Muscle of leg (tissue), 3 donors: ENCODE measurements at regions not wholly inside any gene's neighbourhood (a gene's known extent, or its start where the extent isn't known, plus 50 kb on each side); places are given as distances from the start of the nearest gene placed in this dataset.

Experiments
- DNase-seq: peaks from one replicate; pipeline ENCODE4 v3.0.0; 2013
- H3K27ac ChIP-seq: one replicate; pipeline ENCODE4 v1.5.1; 2013; ENCODE audit warnings: mild to moderate bottlenecking, low read length, control low read depth
- H3K27me3 ChIP-seq: one replicate; pipeline ENCODE4 v1.6.1; 2013; ENCODE audit warnings: low read length; ENCODE audit not compliant: control insufficient read depth, insufficient read depth
- H3K36me3 ChIP-seq: one replicate; pipeline ENCODE4 v1.6.1; 2013; ENCODE audit warnings: low read length; ENCODE audit not compliant: control insufficient read depth, insufficient read depth
- H3K4me1 ChIP-seq: one replicate; pipeline ENCODE4 v1.6.1; 2013; ENCODE audit warnings: low read length; ENCODE audit not compliant: control insufficient read depth, insufficient read depth
- H3K4me3 ChIP-seq: one replicate; pipeline ENCODE4 v1.5.1; 2013; ENCODE audit warnings: low read length, control low read depth
- H3K9me3 ChIP-seq: replicated peaks from 2 replicates; pipeline ENCODE4 v1.6.1; 2013; ENCODE audit warnings: low read depth, low read length; ENCODE audit not compliant: control insufficient read depth
- WGBS: methylation state at CpG from one replicate; pipeline ENCODE4 v1.1.5; 2013; ENCODE audit warnings: missing lambda C conversion rate; ENCODE audit not compliant: insufficient coverage; 5-methylcytosine and 5-hydroxymethylcytosine counted together

DNA sequence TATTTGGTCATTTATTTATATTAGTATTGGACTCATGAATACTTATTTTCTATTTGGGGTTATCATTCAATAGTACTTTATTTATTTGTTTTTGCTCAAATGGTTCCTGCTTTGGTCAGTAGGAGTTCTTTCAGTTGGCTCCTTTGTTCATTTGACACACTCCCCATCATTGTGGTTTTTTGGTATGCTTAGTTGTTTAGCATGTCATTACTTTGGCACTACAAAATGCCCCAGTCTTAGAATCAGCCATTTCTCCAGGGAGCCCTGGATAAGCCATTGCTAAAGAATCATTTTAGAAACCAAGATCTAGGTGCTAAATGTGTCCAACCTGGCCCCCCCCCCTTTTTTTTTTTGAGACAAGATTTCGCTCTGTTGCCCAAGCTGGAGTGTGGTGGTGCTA is 61.7 kb upstream of the MRPS6 start:
- Histone ChIP-seq H3K4me3 (no peak overlapping the region), H3K4me1 (no peaks in the 10 kb centered on the region), H3K27me3 (no peaks in the 10 kb centered on the region), H3K9me3 (no peaks in the 10 kb centered on the region), H3K36me3 (no peaks in the 10 kb centered on the region), H3K27ac (no peak overlapping the region)
- no peak for DNase-seq
- no CpG with 5 or more reads among the region's 1 CpG for WGBS

DNA sequence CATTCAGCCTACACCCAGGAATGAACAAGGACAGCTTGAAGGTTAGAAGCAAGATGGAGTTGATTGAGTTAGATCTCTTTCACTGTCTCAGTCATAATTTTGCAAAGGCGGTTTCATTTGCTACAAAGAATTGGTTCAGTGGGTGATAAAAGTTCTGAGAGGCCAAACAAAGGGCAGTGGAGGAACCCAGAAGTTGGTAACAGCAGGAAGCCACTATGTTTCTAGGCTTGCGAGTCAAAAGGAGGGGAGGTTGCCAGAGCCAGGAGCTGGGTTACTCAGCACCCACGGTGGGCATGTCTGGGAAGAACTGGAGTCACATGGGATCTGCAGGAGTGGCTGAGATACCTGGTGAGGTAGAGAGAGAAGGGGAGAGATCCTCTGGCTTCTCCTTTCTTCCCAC is 64.2 kb upstream of the MRPS6 start:
- Histone ChIP-seq H3K27ac (no peak overlapping the region), H3K36me3 (no peaks in the 10 kb centered on the region), H3K4me1 (no peaks in the 10 kb centered on the region), H3K4me3 (no peak overlapping the region), H3K27me3 (no peaks in the 10 kb centered on the region), H3K9me3 (no peaks in the 10 kb centered on the region)
- DNase-seq: no peak
- 90% methylated on average over 3 of the region's 3 CpGs for WGBS

DNA sequence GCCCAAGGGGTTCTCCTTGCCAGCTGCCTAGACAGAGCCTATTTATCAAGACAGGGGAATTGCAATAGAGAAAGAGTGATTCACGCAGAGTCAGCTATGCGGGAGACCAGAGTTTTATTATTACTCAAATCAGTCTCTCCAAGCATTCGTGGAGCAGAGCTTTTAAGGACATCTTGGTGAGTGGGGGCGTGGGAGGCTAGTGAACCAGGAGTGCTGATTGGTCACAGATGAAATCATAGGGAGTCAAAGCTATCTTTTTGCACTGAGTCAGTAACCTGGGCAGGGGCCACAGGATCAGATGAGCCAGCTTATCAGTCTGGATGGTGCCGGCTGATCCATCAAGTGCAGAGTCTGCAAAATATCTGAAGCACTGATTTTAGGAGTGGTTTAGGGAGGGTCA is 64.8 kb upstream of the MRPS6 start:
- H3K27ac ChIP-seq: no peak overlapping the region
- no peaks in the 10 kb centered on the region for H3K27me3 ChIP-seq
- DNase-seq: no peak
- H3K4me3 ChIP-seq: no peak overlapping the region
- WGBS: 81% methylated on average over 2 of the region's 5 CpGs
- H3K9me3 ChIP-seq: no peaks in the 10 kb centered on the region
- no peaks in the 10 kb centered on the region for H3K4me1 ChIP-seq
- no peaks in the 10 kb centered on the region for H3K36me3 ChIP-seq

- no CpG with 5 or more reads among the region's 6 CpGs for WGBS
- no peak for DNase-seq
- no peak overlapping the region for H3K27ac ChIP-seq
- H3K4me3 ChIP-seq: no peak overlapping the region
- H3K36me3 ChIP-seq: no peaks in the 10 kb centered on the region
- H3K9me3 ChIP-seq: no peaks in the 10 kb centered on the region
- no peaks in the 10 kb centered on the region for H3K27me3 ChIP-seq
- no peaks in the 10 kb centered on the region for H3K4me1 ChIP-seq
Measured at GRCh38 chr21:34006611-34007168, 66.7 kb upstream of the MRPS6 start.

GRCh38 chr21:34004974-34005373 is 68.4 kb upstream of the MRPS6 start:
- 54% methylated on average over 2 of the region's 5 CpGs for WGBS
- Histone ChIP-seq H3K36me3 (no peaks in the 10 kb centered on the region), H3K4me3 (no peak overlapping the region), H3K9me3 (no peaks in the 10 kb centered on the region), H3K27me3 (no peaks in the 10 kb centered on the region), H3K27ac (no peak overlapping the region), H3K4me1 (no peaks in the 10 kb centered on the region)
- DNase-seq: peak; percentile 26

DNA sequence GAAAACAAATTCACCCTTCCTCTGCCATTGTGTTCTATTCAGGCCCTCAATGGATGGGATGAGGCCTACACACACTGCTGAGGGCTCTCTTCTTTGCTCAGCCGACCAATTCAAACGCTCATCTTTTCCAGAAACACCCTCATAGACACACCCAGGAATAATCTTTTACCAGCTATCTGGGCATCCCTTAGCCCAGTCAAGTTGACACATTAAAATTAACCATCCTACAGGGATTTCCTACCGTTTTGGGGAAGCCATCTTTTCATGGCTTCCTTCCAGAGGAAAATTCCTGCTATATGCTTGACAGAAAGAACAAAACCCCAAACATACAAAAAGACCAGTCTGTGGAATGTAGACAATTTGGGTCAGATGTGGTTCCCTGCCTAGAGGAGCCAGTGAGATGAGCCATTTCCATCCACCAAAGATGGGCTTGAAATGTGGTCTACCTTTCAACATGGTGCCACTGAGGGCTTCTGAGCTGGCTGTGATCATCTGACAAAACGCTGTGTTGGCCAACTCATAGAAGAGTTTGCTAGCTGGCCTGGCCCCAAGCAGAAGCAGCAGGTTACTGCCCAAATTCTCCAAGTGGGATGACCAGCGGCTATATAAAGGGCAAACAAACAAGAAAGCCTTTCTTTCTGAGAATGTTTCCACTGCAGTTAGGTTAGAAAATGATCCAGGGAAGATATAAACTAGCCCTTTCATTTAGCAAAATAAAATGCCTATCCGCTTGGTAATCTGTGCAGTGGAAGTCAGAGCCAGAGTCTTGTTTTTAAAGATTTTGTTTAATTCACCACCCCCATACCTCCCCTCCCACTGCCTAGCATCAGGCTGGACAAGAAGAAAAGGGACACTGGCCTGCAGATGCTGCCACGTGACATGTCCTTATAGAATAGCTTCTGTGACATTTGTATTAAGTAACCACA is 69.1 kb upstream of the MRPS6 start:
- Histone ChIP-seq H3K27me3 (no peaks in the 10 kb centered on the region), H3K4me3 (no peak overlapping the region), H3K9me3 (no peaks in the 10 kb centered on the region), H3K36me3 (no peaks in the 10 kb centered on the region), H3K27ac (no peak overlapping the region), H3K4me1 (no peaks in the 10 kb centered on the region)
- WGBS: 82% methylated on average over 3 of the region's 7 CpGs
- peak; percentile 22 for DNase-seq

GRCh38 chr21:34003428-34003827 is 70.0 kb upstream of the MRPS6 start:
- H3K4me3 ChIP-seq: no peak overlapping the region
- no peaks in the 10 kb centered on the region for H3K27me3 ChIP-seq
- H3K36me3 ChIP-seq: no peaks in the 10 kb centered on the region
- H3K9me3 ChIP-seq: no peaks in the 10 kb centered on the region
- no peaks in the 10 kb centered on the region for H3K4me1 ChIP-seq
- no CpG with 5 or more reads among the region's 1 CpG for WGBS
- no peak overlapping the region for H3K27ac ChIP-seq
- no peak for DNase-seq

- Histone ChIP-seq H3K27me3 (no peaks in the 10 kb centered on the region), H3K9me3 (no peaks in the 10 kb centered on the region), H3K4me3 (no peak overlapping the region), H3K4me1 (no peaks in the 10 kb centered on the region), H3K36me3 (no peaks in the 10 kb centered on the region), H3K27ac (no peak overlapping the region)
- DNase-seq: no peak
- 100% methylated on average over 1 of the region's 4 CpGs for WGBS
Measured at GRCh38 chr21:34000375-34000774, 73.0 kb upstream of the MRPS6 start.

DNA sequence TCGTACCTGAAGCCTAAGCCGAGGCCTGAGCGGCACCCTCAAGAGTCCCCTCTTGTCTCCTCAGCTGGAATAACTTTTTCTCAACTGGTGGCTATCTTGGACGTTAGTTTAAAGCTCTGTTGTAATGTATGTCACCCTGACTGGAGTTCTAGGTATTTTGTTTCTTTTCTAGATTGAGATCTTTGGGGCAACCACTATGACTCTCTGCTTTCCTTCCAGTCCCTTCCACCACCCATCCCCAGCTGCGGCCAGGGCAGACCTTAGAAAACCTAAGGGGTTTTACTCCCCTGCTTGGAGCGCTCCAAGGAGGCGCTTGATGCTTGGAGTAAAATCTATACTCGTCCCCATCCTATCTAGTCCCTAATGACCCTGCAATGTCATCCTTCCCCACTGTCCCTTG is 74.6 kb upstream of the MRPS6 start:
- Histone ChIP-seq H3K4me3 (no peak overlapping the region), H3K4me1 (no peaks in the 10 kb centered on the region), H3K36me3 (no peaks in the 10 kb centered on the region), H3K27ac (no peak overlapping the region), H3K27me3 (no peaks in the 10 kb centered on the region), H3K9me3 (no peaks in the 10 kb centered on the region)
- WGBS: 95% methylated on average over 4 of the region's 8 CpGs
- DNase-seq: no peak

GRCh38 chr21:33998402-33998801 is 75.0 kb upstream of the MRPS6 start:
- Histone ChIP-seq H3K4me3 (no peak overlapping the region), H3K4me1 (no peaks in the 10 kb centered on the region), H3K9me3 (no peaks in the 10 kb centered on the region), H3K27ac (no peak overlapping the region), H3K27me3 (no peaks in the 10 kb centered on the region), H3K36me3 (no peaks in the 10 kb centered on the region)
- WGBS: no CpG with 5 or more reads among the region's 1 CpG
- DNase-seq: no peak
